MM.1S (cell line): ENCODE measurements at regions not wholly inside any gene's neighbourhood (a gene's known extent, or its start where the extent isn't known, plus 50 kb on each side); places are given as distances from the start of the nearest gene placed in this dataset.

Source experiments
- CTCF ChIP-seq: fragments of 300-600 bp; sonication (generic); IDR thresholded peaks from 2 replicates; pipeline ENCODE4 v1.5.1; 2016; ENCODE audit warnings: antibody characterized with exemption, low read length, mixed read lengths
- EZH2 ChIP-seq: fragments of 300-600 bp; sonication (generic); optimal IDR thresholded peaks from 2 replicates; pipeline ENCODE3; 2017; ENCODE audit warnings: low read depth, mild to moderate bottlenecking, antibody characterized with exemption, low read length, mixed read lengths

- TF ChIP-seq CTCF (no peak), EZH2 (no peak)
Observed at GRCh38 chr6:50285735-50286134, 236.0 kb upstream of the DEFB112 start.
